GM12878 (cell line): ENCODE measurements at regions not wholly inside any gene's neighbourhood (a gene's known extent, or its start where the extent isn't known, plus 50 kb on each side); places are given as distances from the start of the nearest gene placed in this dataset.

Source experiments
- CTCF ChIP-seq, 3 experiments: IDR thresholded peaks in 2 of 3; conservative IDR thresholded peaks in 1 of 3; 2 replicates each; pipeline ENCODE4 v1.5.1; 2011; ENCODE audit warnings: low read depth in 3 of 3, low read length in 3 of 3, mild to moderate bottlenecking in 3 of 3, control low read depth in 2 of 3, moderate library complexity in 2 of 3, inconsistent platforms in 1 of 3, mixed read lengths in 1 of 3; ENCODE audit not compliant: control insufficient read depth in 2 of 3, insufficient read depth in 1 of 3; ENCODE audit errors: extremely low read depth in 1 of 3
- EZH2 ChIP-seq: IDR thresholded peaks from 2 replicates; pipeline ENCODE4 v1.6.1; 2012; ENCODE audit warnings: low read depth, mild to moderate bottlenecking, control low read depth, inconsistent platforms, low read length, borderline replicate concordance; ENCODE audit not compliant: control insufficient read depth
- YY1 ChIP-seq: IDR thresholded peaks from 2 replicates; pipeline ENCODE4 v1.6.1; 2011; ENCODE audit warnings: low read depth, mild to moderate bottlenecking, low read length

GRCh38 chr11:29937526-29937925, 79.3 kb downstream of the KCNA4 start:
- TF ChIP-seq CTCF (IDR thresholded peaks at IDR 0.05 in 2 of 3, conservative IDR thresholded peaks at IDR 0.05 in 1 of 3; ENCODE audit: control insufficient read depth in 2 of 3, extremely low read depth in 1 of 3, insufficient read depth in 1 of 3, low read depth in 3 of 3, low read length in 3 of 3) (no peak), YY1 (no peak), EZH2 (no peak)
